Activated T-cell treated with anti-CD3 and anti-CD28 coated beads, Interleukin-2, amount 50 U/mL, for 72 hours (primary cell): ENCODE measurements at regions not wholly inside any gene's neighbourhood (a gene's known extent, or its start where the extent isn't known, plus 50 kb on each side); places are given as distances from the start of the nearest gene placed in this dataset.
"Not testable (repeated sequence)": the region's sequence is repeated elsewhere in the genome, so short reads cannot be mapped to it uniquely, and the experiment has no call there.

Source experiments
- ATAC-seq, 2 donors: fragments of 150-1000 bp; cut with Tn5 transposase; replicated peaks in 1 of 2; 2 replicates each; pipeline ENCODE4 v1.10.0; 2021; ENCODE audit warnings: moderate library complexity in 2 of 2, mild to moderate bottlenecking in 1 of 2
- DNase-seq, 2 donors: peaks; one replicate each; pipeline ENCODE4 v3.0.0; 2021 to 2022; ENCODE audit warnings: mixed read lengths in 1 of 2
- H3K27ac Mint-ChIP-seq: one replicate; pipeline ENCODE4 v1.8.0; 2022; ENCODE audit warnings: mild to moderate bottlenecking, moderate library complexity, mixed read lengths
- H3K27me3 Mint-ChIP-seq: one replicate; pipeline ENCODE4 v1.8.0; 2022; ENCODE audit warnings: low read depth, mixed read lengths
- H3K36me3 Mint-ChIP-seq, 2 donors: one replicate each; pipeline ENCODE4 v1.8.0; 2022; ENCODE audit warnings: mixed read lengths in 2 of 2, mild to moderate bottlenecking in 1 of 2; ENCODE audit not compliant: insufficient read depth in 2 of 2
- H3K4me1 Mint-ChIP-seq: one replicate; pipeline ENCODE4 v1.8.0; 2022; ENCODE audit warnings: low read depth, mixed read lengths
- H3K4me3 Mint-ChIP-seq, 2 donors: one replicate each; pipeline ENCODE4 v1.8.0; 2022; ENCODE audit warnings: mild to moderate bottlenecking in 2 of 2, mixed read lengths in 2 of 2, moderate library complexity in 2 of 2
- H3K9me3 Mint-ChIP-seq, 2 donors: one replicate each; pipeline ENCODE4 v1.8.0; 2022; ENCODE audit warnings: mixed read lengths in 2 of 2

GRCh38 chr17:31741371-31741770, 117.7 kb downstream of the COPRS start:
- H3K27me3 Mint-ChIP-seq: peaks cover 26% of the 10 kb centered on the region
- no peaks in the 10 kb centered on the region for H3K9me3 Mint-ChIP-seq
- no peak for ATAC-seq
- H3K27ac Mint-ChIP-seq: no peak overlapping the region
- no peaks in the 10 kb centered on the region for H3K4me1 Mint-ChIP-seq
- DNase-seq: no peak
- no peak overlapping the region for H3K4me3 Mint-ChIP-seq
- no peaks in the 10 kb centered on the region for H3K36me3 Mint-ChIP-seq

GRCh38 chr17:31740611-31741082, 118.4 kb downstream of the COPRS start:
- Mint-ChIP-seq H3K9me3 (no peaks in the 10 kb centered on the region), H3K27me3 (peaks cover 26% of the 10 kb centered on the region), H3K36me3 (no peaks in the 10 kb centered on the region), H3K4me1 (no peaks in the 10 kb centered on the region), H3K27ac (no peak overlapping the region), H3K4me3 (no peak overlapping the region)
- no peak for DNase-seq
- ATAC-seq: no peak

GRCh38 chr17:31738996-31739699, 119.9 kb downstream of the COPRS start:
- H3K36me3 Mint-ChIP-seq: no peaks in the 10 kb centered on the region
- DNase-seq (no peak), ATAC-seq (no peak)

GRCh38 chr17:31738488-31738887, 120.6 kb downstream of the COPRS start:
- DNase-seq (no peak), ATAC-seq (no peak)
- Mint-ChIP-seq H3K27ac (no peak overlapping the region), H3K36me3 (no peaks in the 10 kb centered on the region), H3K9me3 (no peaks in the 10 kb centered on the region), H3K4me1 (no peaks in the 10 kb centered on the region), H3K4me3 (no peak overlapping the region), H3K27me3 (peaks cover 16% of the 10 kb centered on the region)

More at GRCh38 chr17:31738996-31739699, 119.9 kb downstream of the COPRS start:
- peaks cover 21% of the 10 kb centered on the region for H3K27me3 Mint-ChIP-seq
- no peak overlapping the region for H3K27ac Mint-ChIP-seq
- no peak overlapping the region for H3K4me3 Mint-ChIP-seq
- H3K4me1 Mint-ChIP-seq: no peaks in the 10 kb centered on the region
- H3K9me3 Mint-ChIP-seq: no peaks in the 10 kb centered on the region

GRCh38 chr17:31738067-31738466, 121.0 kb downstream of the COPRS start:
- Mint-ChIP-seq H3K27me3 (peaks cover 12% of the 10 kb centered on the region), H3K4me1 (no peaks in the 10 kb centered on the region), H3K36me3 (no peaks in the 10 kb centered on the region), H3K27ac (no peak overlapping the region), H3K9me3 (no peaks in the 10 kb centered on the region), H3K4me3 (no peak overlapping the region)
- no peak for ATAC-seq
- no peak for DNase-seq

- ATAC-seq: no peak
- peaks cover 9% of the 10 kb centered on the region for H3K27me3 Mint-ChIP-seq
- H3K9me3 Mint-ChIP-seq: no peaks in the 10 kb centered on the region
- H3K4me3 Mint-ChIP-seq: no peak overlapping the region
- H3K4me1 Mint-ChIP-seq: no peaks in the 10 kb centered on the region
- no peak overlapping the region for H3K27ac Mint-ChIP-seq
- no peak for DNase-seq
- H3K36me3 Mint-ChIP-seq: no peaks in the 10 kb centered on the region
Observed at GRCh38 chr17:31736855-31737625, 122.0 kb downstream of the COPRS start.

- H3K4me1 Mint-ChIP-seq: no peaks in the 10 kb centered on the region
- no peak overlapping the region for H3K4me3 Mint-ChIP-seq
- H3K9me3 Mint-ChIP-seq: peaks cover 0 to 2% of the 10 kb centered on the region in 2 donors
Observed at GRCh38 chr17:31733326-31733725, 125.7 kb downstream of the COPRS start.

GRCh38 chr17:31731585-31732154, 127.4 kb downstream of the COPRS start:
- H3K4me1 Mint-ChIP-seq, DNase-seq, ATAC-seq, H3K27ac Mint-ChIP-seq, H3K36me3 Mint-ChIP-seq, H3K4me3 Mint-ChIP-seq, H3K9me3 Mint-ChIP-seq, H3K27me3 Mint-ChIP-seq: not testable (repeated sequence)

More at GRCh38 chr17:31733326-31733725, 125.7 kb downstream of the COPRS start:
- Mint-ChIP-seq H3K36me3 (no peaks in the 10 kb centered on the region), H3K27me3 (peaks cover 4% of the 10 kb centered on the region), H3K27ac (no peak overlapping the region)
- DNase-seq (no peak), ATAC-seq (no peak)

- no peak overlapping the region for H3K4me3 Mint-ChIP-seq
- ATAC-seq (no peak), DNase-seq (no peak)
- H3K27me3 Mint-ChIP-seq: peaks cover 8% of the 10 kb centered on the region
- no peaks in the 10 kb centered on the region for H3K36me3 Mint-ChIP-seq
- H3K4me1 Mint-ChIP-seq: no peaks in the 10 kb centered on the region
- peaks cover 0 to 2% of the 10 kb centered on the region in 2 donors for H3K9me3 Mint-ChIP-seq
- no peak overlapping the region for H3K27ac Mint-ChIP-seq
Observed at GRCh38 chr17:31731118-31731517, 127.9 kb downstream of the COPRS start.

- ATAC-seq (no peak), DNase-seq (no peak)
- no peak overlapping the region for H3K4me3 Mint-ChIP-seq
- H3K36me3 Mint-ChIP-seq: no peaks in the 10 kb centered on the region
- H3K27ac Mint-ChIP-seq: no peak overlapping the region
- H3K27me3 Mint-ChIP-seq: peaks cover 11% of the 10 kb centered on the region
- peaks cover 0 to 2% of the 10 kb centered on the region in 2 donors for H3K9me3 Mint-ChIP-seq
- H3K4me1 Mint-ChIP-seq: no peaks in the 10 kb centered on the region
Observed at GRCh38 chr17:31726980-31727427, 132.0 kb downstream of the COPRS start.

GRCh38 chr17:31724619-31725018, 134.4 kb downstream of the COPRS start:
- Mint-ChIP-seq H3K27me3 (peaks cover 21% of the 10 kb centered on the region), H3K36me3 (no peaks in the 10 kb centered on the region), H3K4me3 (no peak overlapping the region), H3K9me3 (no peaks in the 10 kb centered on the region), H3K4me1 (no peaks in the 10 kb centered on the region), H3K27ac (no peak overlapping the region)
- no peak for DNase-seq
- ATAC-seq: no peak

GRCh38 chr17:31724026-31724425, 135.0 kb downstream of the COPRS start:
- ATAC-seq (no peak), DNase-seq (no peak)
- Mint-ChIP-seq H3K36me3 (no peaks in the 10 kb centered on the region), H3K9me3 (no peaks in the 10 kb centered on the region), H3K27me3 (peaks cover 26% of the 10 kb centered on the region), H3K4me3 (no peak overlapping the region), H3K27ac (no peak overlapping the region), H3K4me1 (no peaks in the 10 kb centered on the region)
